ENCODE measurements at regions not wholly inside any gene's neighbourhood (a gene's known extent, or its start where the extent isn't known, plus 50 kb on each side); places are given as distances from the start of the nearest gene placed in this dataset.
"Not testable (repeated sequence)": the region's sequence is repeated elsewhere in the genome, so short reads cannot be mapped to it uniquely, and the experiment has no call there.

DNA sequence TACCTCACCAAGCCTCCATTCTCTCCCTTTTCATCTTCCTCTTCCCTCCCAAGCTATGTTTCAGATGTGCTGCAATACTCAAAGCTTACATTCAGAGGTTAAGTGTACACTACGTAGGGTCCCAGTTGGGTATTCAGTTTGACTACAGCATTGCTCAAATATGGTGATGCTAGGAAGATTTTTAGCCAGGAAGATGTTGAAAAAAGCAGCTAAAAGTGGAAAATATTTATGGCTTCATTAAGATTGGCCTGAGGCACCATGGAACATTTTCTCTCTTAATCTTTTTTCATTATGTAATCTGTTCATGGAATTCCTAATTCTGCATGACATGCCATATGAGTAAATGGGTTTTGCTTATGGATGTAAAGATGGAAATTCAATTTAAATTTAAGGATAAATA lies 72.0 kb upstream of the ABCB5 start:
- no peak overlapping the region for H3K27ac ChIP-seq (ENCODE audit: low read length)
- Mint-ChIP-seq H3K4me3 (no peak overlapping the region), H3K9me3 (peaks cover 0 to 4% of the 10 kb centered on the region in 2 donors), H3K27ac (no peak overlapping the region), H3K27me3 (ENCODE audit: low read depth in 2 of 2) (no peaks in the 10 kb centered on the region), H3K36me3 (no peaks in the 10 kb centered on the region), H3K4me1 (no peaks in the 10 kb centered on the region)
- TF ChIP-seq, protein P1, sequence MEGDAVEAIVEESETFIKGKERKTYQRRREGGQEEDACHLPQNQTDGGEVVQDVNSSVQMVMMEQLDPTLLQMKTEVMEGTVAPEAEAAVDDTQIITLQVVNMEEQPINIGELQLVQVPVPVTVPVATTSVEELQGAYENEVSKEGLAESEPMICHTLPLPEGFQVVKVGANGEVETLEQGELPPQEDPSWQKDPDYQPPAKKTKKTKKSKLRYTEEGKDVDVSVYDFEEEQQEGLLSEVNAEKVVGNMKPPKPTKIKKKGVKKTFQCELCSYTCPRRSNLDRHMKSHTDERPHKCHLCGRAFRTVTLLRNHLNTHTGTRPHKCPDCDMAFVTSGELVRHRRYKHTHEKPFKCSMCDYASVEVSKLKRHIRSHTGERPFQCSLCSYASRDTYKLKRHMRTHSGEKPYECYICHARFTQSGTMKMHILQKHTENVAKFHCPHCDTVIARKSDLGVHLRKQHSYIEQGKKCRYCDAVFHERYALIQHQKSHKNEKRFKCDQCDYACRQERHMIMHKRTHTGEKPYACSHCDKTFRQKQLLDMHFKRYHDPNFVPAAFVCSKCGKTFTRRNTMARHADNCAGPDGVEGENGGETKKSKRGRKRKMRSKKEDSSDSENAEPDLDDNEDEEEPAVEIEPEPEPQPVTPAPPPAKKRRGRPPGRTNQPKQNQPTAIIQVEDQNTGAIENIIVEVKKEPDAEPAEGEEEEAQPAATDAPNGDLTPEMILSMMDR (IDR thresholded peaks at IDR 0.05) = no peak
- H3K27me3 ChIP-seq (ENCODE audit: control insufficient read depth, insufficient read depth, low read length) = no peaks in the 10 kb centered on the region
- no peak overlapping the region for H3K4me3 ChIP-seq (ENCODE audit: low read length)
- H3K4me1 ChIP-seq (ENCODE audit: control insufficient read depth, insufficient read depth, low read length) = no peaks in the 10 kb centered on the region
- DNase-seq (no peak), ATAC-seq (no peak)
- intact Hi-C loops (cut with micrococcal nuclease) = no loop called here
- no peaks in the 10 kb centered on the region for H3K9me3 ChIP-seq (ENCODE audit: control insufficient read depth, insufficient read depth, low read length)
- H3K36me3 ChIP-seq (ENCODE audit: control insufficient read depth, insufficient read depth, low read length) = no peaks in the 10 kb centered on the region
- 77% methylated on average over 1 of the region's 1 CpG for WGBS (ENCODE audit: insufficient coverage)

- no peaks in the 10 kb centered on the region for H3K4me1 Mint-ChIP-seq
- no peaks in the 10 kb centered on the region for H3K9me3 ChIP-seq (ENCODE audit: control insufficient read depth, insufficient read depth, low read length)
These were observed 70.5 kb upstream of the ABCB5 start for GRCh38 chr7:20545016-20545415.

DNA sequence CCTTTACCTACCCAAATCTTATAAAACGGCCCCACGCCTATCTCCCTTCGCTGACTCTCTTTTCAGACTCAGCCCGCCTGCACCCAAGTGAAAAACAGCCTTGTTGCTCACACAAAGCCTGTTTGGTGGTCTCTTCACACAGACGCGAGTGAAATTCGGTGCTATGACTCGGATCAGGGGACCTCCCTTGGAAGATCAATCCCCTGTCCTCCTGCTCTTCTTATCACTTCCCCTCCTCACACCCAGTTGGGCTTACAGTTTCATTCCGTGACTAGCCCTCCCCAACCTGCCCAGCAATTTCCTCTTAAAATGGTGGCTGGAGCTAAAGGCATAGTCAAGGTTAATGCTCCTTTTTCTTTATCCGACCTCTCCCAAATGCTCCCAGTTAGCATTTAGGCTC lies 68.5 kb upstream of the ABCB5 start:
- H3K9me3 Mint-ChIP-seq; H3K27ac ChIP-seq (ENCODE audit: low read length); H3K36me3 Mint-ChIP-seq; ATAC-seq; H3K27me3 ChIP-seq (ENCODE audit: control insufficient read depth, insufficient read depth, low read length); H3K4me1 ChIP-seq (ENCODE audit: control insufficient read depth, insufficient read depth, low read length); H3K27me3 Mint-ChIP-seq (ENCODE audit: low read depth in 2 of 2); H3K36me3 ChIP-seq (ENCODE audit: control insufficient read depth, insufficient read depth, low read length); DNase-seq; intact Hi-C loops (cut with micrococcal nuclease); H3K9me3 ChIP-seq (ENCODE audit: control insufficient read depth, insufficient read depth, low read length); H3K4me1 Mint-ChIP-seq; H3K27ac Mint-ChIP-seq; H3K4me3 Mint-ChIP-seq; H3K4me3 ChIP-seq (ENCODE audit: low read length): not testable (repeated sequence)
- 93% methylated on average over 10 of the region's 10 CpGs for WGBS (ENCODE audit: insufficient coverage)

More at GRCh38 chr7:20545016-20545415, 70.5 kb upstream of the ABCB5 start:
- Mint-ChIP-seq H3K27me3 (ENCODE audit: low read depth in 2 of 2) (no peaks in the 10 kb centered on the region), H3K4me3 (no peak overlapping the region), H3K27ac (no peak overlapping the region), H3K36me3 (no peaks in the 10 kb centered on the region), H3K9me3 (peaks cover 0 to 4% of the 10 kb centered on the region in 2 donors)
- DNase-seq = no peak
- H3K4me3 ChIP-seq (ENCODE audit: low read length) = no peak overlapping the region
- no peak for ATAC-seq
- no peaks in the 10 kb centered on the region for H3K36me3 ChIP-seq (ENCODE audit: control insufficient read depth, insufficient read depth, low read length)
- WGBS (ENCODE audit: insufficient coverage) = 33% methylated on average over 1 of the region's 2 CpGs
- intact Hi-C loops (cut with micrococcal nuclease) = no loop called here
- no peaks in the 10 kb centered on the region for H3K4me1 ChIP-seq (ENCODE audit: control insufficient read depth, insufficient read depth, low read length)
- H3K27me3 ChIP-seq (ENCODE audit: control insufficient read depth, insufficient read depth, low read length) = no peaks in the 10 kb centered on the region
- no peak overlapping the region for H3K27ac ChIP-seq (ENCODE audit: low read length)
- TF ChIP-seq, protein P1 (IDR thresholded peaks at IDR 0.05) = no peak

DNA sequence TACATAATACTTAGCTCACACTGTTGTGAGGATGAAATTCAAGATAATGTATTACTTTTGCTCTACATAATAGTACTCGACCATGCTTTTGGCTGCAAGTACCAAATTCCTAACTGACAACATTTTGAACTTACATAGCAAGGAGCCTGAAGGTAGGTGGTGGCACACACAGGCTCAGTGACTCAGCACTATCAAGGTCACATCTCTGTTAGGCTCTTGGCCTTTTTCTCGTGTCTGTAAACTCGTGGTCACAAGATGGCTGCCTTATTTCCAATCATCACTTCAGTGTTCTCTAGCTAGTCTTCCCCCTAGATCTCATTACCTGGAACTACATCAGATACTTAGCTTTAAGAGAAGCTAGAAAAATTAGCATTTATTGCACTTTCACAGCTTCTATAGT lies 61.4 kb upstream of the ABCB5 start:
- no peak overlapping the region for H3K27ac ChIP-seq (ENCODE audit: low read length)
- Mint-ChIP-seq H3K27me3 (ENCODE audit: low read depth in 2 of 2) (no peaks in the 10 kb centered on the region), H3K36me3 (no peaks in the 10 kb centered on the region), H3K9me3 (no peaks in the 10 kb centered on the region), H3K4me1 (no peaks in the 10 kb centered on the region), H3K4me3 (no peak overlapping the region), H3K27ac (no peak overlapping the region)
- WGBS (ENCODE audit: insufficient coverage) = 69% methylated on average over 3 of the region's 3 CpGs
- no peaks in the 10 kb centered on the region for H3K4me1 ChIP-seq (ENCODE audit: control insufficient read depth, insufficient read depth, low read length)
- no peak overlapping the region for H3K4me3 ChIP-seq (ENCODE audit: low read length)
- intact Hi-C loops (cut with micrococcal nuclease) = no loop called here
- TF ChIP-seq, protein P1 (IDR thresholded peaks at IDR 0.05) = no peak
- no peaks in the 10 kb centered on the region for H3K36me3 ChIP-seq (ENCODE audit: control insufficient read depth, insufficient read depth, low read length)
- ATAC-seq (no peak), DNase-seq (no peak)
- no peaks in the 10 kb centered on the region for H3K27me3 ChIP-seq (ENCODE audit: control insufficient read depth, insufficient read depth, low read length)
- H3K9me3 ChIP-seq (ENCODE audit: control insufficient read depth, insufficient read depth, low read length) = no peaks in the 10 kb centered on the region

Measured in natural killer cell (primary cell).